ENCODE measurements at regions not wholly inside any gene's neighbourhood (a gene's known extent, or its start where the extent isn't known, plus 50 kb on each side); places are given as distances from the start of the nearest gene placed in this dataset.

GRCh38 chr5:44252545-44252944 lies 136.7 kb downstream of the FGF10 start:
- Histone ChIP-seq H3K4me1 (ENCODE audit: insufficient read depth, low read length) (no peaks in the 10 kb centered on the region), H3K9me3 (ENCODE audit: low read depth, low read length) (peaks cover 3% of the 10 kb centered on the region), H3K27me3 (ENCODE audit: insufficient read depth, low read length) (no peaks in the 10 kb centered on the region), H4K20me1 (ENCODE audit: insufficient read depth, low read length) (no peaks in the 10 kb centered on the region), H3K4me3 (ENCODE audit: insufficient read depth, low read length) (no peak overlapping the region), H3K36me3 (ENCODE audit: insufficient read depth, low read length) (no peaks in the 10 kb centered on the region), H3K27ac (ENCODE audit: low read depth, low read length) (no peak overlapping the region), H3K4me2 (ENCODE audit: insufficient read depth, low read length) (no peak overlapping the region), H3K79me2 (ENCODE audit: insufficient read depth, low read length) (no peaks in the 10 kb centered on the region), H2AFZ (ENCODE audit: low read length) (no peak overlapping the region)
- TF ChIP-seq CTCF (IDR thresholded peaks at IDR 0.05; ENCODE audit: extremely low read depth, low read depth, low read length): no peak
- DNase-seq (ENCODE audit: insufficient read length, low spot score, missing footprints): no peak

- Histone ChIP-seq H2AFZ (ENCODE audit: low read length) (no peak overlapping the region), H3K27me3 (ENCODE audit: insufficient read depth, low read length) (no peaks in the 10 kb centered on the region), H3K4me1 (ENCODE audit: insufficient read depth, low read length) (no peaks in the 10 kb centered on the region), H3K9me3 (ENCODE audit: low read depth, low read length) (peaks cover 2% of the 10 kb centered on the region), H3K4me3 (ENCODE audit: insufficient read depth, low read length) (no peak overlapping the region), H3K4me2 (ENCODE audit: insufficient read depth, low read length) (no peak overlapping the region), H3K79me2 (ENCODE audit: insufficient read depth, low read length) (no peaks in the 10 kb centered on the region), H3K36me3 (ENCODE audit: insufficient read depth, low read length) (no peaks in the 10 kb centered on the region), H3K27ac (ENCODE audit: low read depth, low read length) (no peak overlapping the region), H4K20me1 (ENCODE audit: insufficient read depth, low read length) (no peaks in the 10 kb centered on the region)
- DNase-seq (ENCODE audit: insufficient read length, low spot score, missing footprints): no peak
- TF ChIP-seq CTCF (IDR thresholded peaks at IDR 0.05; ENCODE audit: extremely low read depth, low read depth, low read length): no peak
These were observed 142.2 kb downstream of the FGF10 start for GRCh38 chr5:44246986-44247385.

GRCh38 chr5:44245935-44246334 lies 143.3 kb downstream of the FGF10 start:
- Histone ChIP-seq H3K27ac (ENCODE audit: low read depth, low read length) (no peak overlapping the region), H2AFZ (ENCODE audit: low read length) (no peak overlapping the region), H3K27me3 (ENCODE audit: insufficient read depth, low read length) (no peaks in the 10 kb centered on the region), H3K4me3 (ENCODE audit: insufficient read depth, low read length) (no peak overlapping the region), H4K20me1 (ENCODE audit: insufficient read depth, low read length) (no peaks in the 10 kb centered on the region), H3K36me3 (ENCODE audit: insufficient read depth, low read length) (no peaks in the 10 kb centered on the region), H3K4me1 (ENCODE audit: insufficient read depth, low read length) (no peaks in the 10 kb centered on the region), H3K4me2 (ENCODE audit: insufficient read depth, low read length) (no peak overlapping the region), H3K79me2 (ENCODE audit: insufficient read depth, low read length) (no peaks in the 10 kb centered on the region), H3K9me3 (ENCODE audit: low read depth, low read length) (peaks cover 2% of the 10 kb centered on the region)
- no peak for DNase-seq (ENCODE audit: insufficient read length, low spot score, missing footprints)
- no peak for TF ChIP-seq CTCF (IDR thresholded peaks at IDR 0.05; ENCODE audit: extremely low read depth, low read depth, low read length)

GRCh38 chr5:44242791-44243190 lies 146.4 kb downstream of the FGF10 start:
- H3K4me3 ChIP-seq (ENCODE audit: insufficient read depth, low read length): no peak overlapping the region
- H3K4me1 ChIP-seq (ENCODE audit: insufficient read depth, low read length): no peaks in the 10 kb centered on the region
- H3K79me2 ChIP-seq (ENCODE audit: insufficient read depth, low read length): no peaks in the 10 kb centered on the region
- peaks cover 2% of the 10 kb centered on the region for H3K9me3 ChIP-seq (ENCODE audit: low read depth, low read length)
- H2AFZ ChIP-seq (ENCODE audit: low read length): no peak overlapping the region
- no peaks in the 10 kb centered on the region for H4K20me1 ChIP-seq (ENCODE audit: insufficient read depth, low read length)
- TF ChIP-seq CTCF (IDR thresholded peaks at IDR 0.05; ENCODE audit: extremely low read depth, low read depth, low read length): no peak
- no peak overlapping the region for H3K4me2 ChIP-seq (ENCODE audit: insufficient read depth, low read length)
- H3K27me3 ChIP-seq (ENCODE audit: insufficient read depth, low read length): no peaks in the 10 kb centered on the region
- no peak overlapping the region for H3K27ac ChIP-seq (ENCODE audit: low read depth, low read length)
- peak; percentile 6 for DNase-seq (ENCODE audit: insufficient read length, low spot score, missing footprints)
- no peaks in the 10 kb centered on the region for H3K36me3 ChIP-seq (ENCODE audit: insufficient read depth, low read length)
